Keratinocyte (primary cell): ENCODE measurements at regions not wholly inside any gene's neighbourhood (a gene's known extent, or its start where the extent isn't known, plus 50 kb on each side); places are given as distances from the start of the nearest gene placed in this dataset.
"Not testable (repeated sequence)": the region's sequence is repeated elsewhere in the genome, so short reads cannot be mapped to it uniquely, and the experiment has no call there.

Experiments used
- DNase-seq: peaks from one replicate; pipeline ENCODE4 v3.0.0-alpha.2; 2011; ENCODE audit warnings: low read depth, missing footprints, low spot score
- FAIRE-seq: peaks from 2 replicates; lab custom pipeline; 2011; peaks lifted over from hg19 to GRCh38; lab: Jason Lieb, UNC
- H2AFZ ChIP-seq: 2 replicates; pipeline ENCODE4 v1.6.0; 2012; ENCODE audit warnings: low read length, control low read depth, inconsistent platforms; ENCODE audit not compliant: control insufficient read depth
- H3K27ac ChIP-seq: 2 replicates; pipeline ENCODE4 v1.5.1; 2011; ENCODE audit warnings: low read length; ENCODE audit not compliant: control insufficient read depth, insufficient read depth
- H3K27me3 ChIP-seq: 3 replicates; pipeline ENCODE4 v1.6.0; 2011; ENCODE audit warnings: low read length; ENCODE audit not compliant: control insufficient read depth, insufficient read depth; ENCODE audit errors: extremely low read depth
- H3K36me3 ChIP-seq, 2 experiments: 2 replicates in 1 of 2; 3 replicates in 1 of 2; pipeline ENCODE4 v1.5.1; 2011; ENCODE audit warnings: low read length in 2 of 2, mild to moderate bottlenecking in 1 of 2; ENCODE audit not compliant: control insufficient read depth in 2 of 2, insufficient read depth in 2 of 2; ENCODE audit errors: extremely low read depth in 1 of 2
- H3K4me1 ChIP-seq: 3 replicates; pipeline ENCODE4 v1.5.1; 2011; ENCODE audit warnings: low read length; ENCODE audit not compliant: control insufficient read depth, insufficient read depth; ENCODE audit errors: extremely low read depth
- H3K4me2 ChIP-seq: 3 replicates; pipeline ENCODE4 v1.6.0; 2011; ENCODE audit warnings: low read depth, low read length; ENCODE audit not compliant: control insufficient read depth, insufficient read depth; ENCODE audit errors: extremely low read depth
- H3K4me3 ChIP-seq, 3 experiments: fragments of 200-600 bp in 1 of 3; sonication (generic) in 1 of 3; 2 replicates in 2 of 3; 3 replicates in 1 of 3; pipeline ENCODE4 v1.5.1; 2011 to 2016; ENCODE audit warnings: low read length in 3 of 3, mild to moderate bottlenecking in 3 of 3, control low read depth in 2 of 3, inconsistent platforms in 1 of 3, low read depth in 1 of 3, mixed read lengths in 1 of 3, mixed run types in 1 of 3, moderate library complexity in 1 of 3; ENCODE audit not compliant: control insufficient read depth in 2 of 3, insufficient read depth in 2 of 3; ENCODE audit errors: extremely low read depth in 1 of 3
- H3K79me2 ChIP-seq: 2 replicates; pipeline ENCODE4 v1.6.0; 2012; ENCODE audit warnings: low read length; ENCODE audit not compliant: control insufficient read depth, insufficient read depth
- H3K9ac ChIP-seq: 3 replicates; pipeline ENCODE4 v1.6.0; 2011; ENCODE audit warnings: low read length; ENCODE audit not compliant: control insufficient read depth, insufficient read depth; ENCODE audit errors: extremely low read depth
- H3K9me1 ChIP-seq: 3 replicates; pipeline ENCODE4 v1.6.0; 2011; ENCODE audit warnings: low read length; ENCODE audit not compliant: control insufficient read depth, insufficient read depth; ENCODE audit errors: extremely low read depth
- H3K9me3 ChIP-seq: 2 replicates; pipeline ENCODE4 v1.5.1; 2012; ENCODE audit warnings: low read depth, low read length; ENCODE audit not compliant: control insufficient read depth
- H4K20me1 ChIP-seq: 3 replicates; pipeline ENCODE4 v1.6.0; 2011; ENCODE audit warnings: low read length; ENCODE audit not compliant: control insufficient read depth, insufficient read depth; ENCODE audit errors: extremely low read depth
- CTCF ChIP-seq, 3 experiments: IDR thresholded peaks in 1 of 3; conservative IDR thresholded peaks in 1 of 3; optimal IDR thresholded peaks in 1 of 3; 2 replicates in 2 of 3; 3 replicates in 1 of 3; pipeline versions ENCODE3 to v1.5.1; 2011; ENCODE audit warnings: low read length in 3 of 3, mild to moderate bottlenecking in 3 of 3, moderate library complexity in 2 of 3, control low read depth in 1 of 3, inconsistent platforms in 1 of 3; ENCODE audit not compliant: insufficient read depth in 2 of 3; ENCODE audit errors: extremely low read depth in 1 of 3
- EZH2 ChIP-seq: IDR thresholded peaks from one replicate; pipeline ENCODE4 v1.6.1; 2012; ENCODE audit warnings: inconsistent platforms, mild to moderate bottlenecking, low read length, moderate library complexity
- dilution Hi-C: fragments of 300-500 bp; cut with MboI; formaldehyde crosslinking; loops from one replicate; pipeline ENCODE4 v1.7.0; 2020; ENCODE audit warnings: low sequenced_read_pairs; ENCODE audit not compliant: extremely low pct_ligation_motif_present

GRCh38 chr10:30160271-30160982 is 101.0 kb upstream of the JCAD start:
- Histone ChIP-seq H3K9me3 (no peaks in the 10 kb centered on the region), H3K9ac (no peak overlapping the region), H3K4me3 (no peak overlapping the region), H4K20me1 (no peaks in the 10 kb centered on the region), H2AFZ (no peak overlapping the region), H3K9me1 (no peaks in the 10 kb centered on the region), H3K36me3 (no peaks in the 10 kb centered on the region), H3K4me2 (no peak overlapping the region), H3K79me2 (no peaks in the 10 kb centered on the region), H3K27ac (no peak overlapping the region), H3K4me1 (no peaks in the 10 kb centered on the region), H3K27me3 (no peaks in the 10 kb centered on the region)
- no peak for DNase-seq
- dilution Hi-C loops, result no loop called here
- FAIRE-seq, result no peak
- TF ChIP-seq CTCF (optimal IDR thresholded peaks at IDR 0.05 in 1 of 3, IDR thresholded peaks at IDR 0.05 in 1 of 3, conservative IDR thresholded peaks at IDR 0.05 in 1 of 3; ENCODE audit: extremely low read depth in 1 of 3, insufficient read depth in 2 of 3, low read length in 3 of 3), result no peak
- TF ChIP-seq EZH2, result no peak

GRCh38 chr10:30159614-30160013 is 100.2 kb upstream of the JCAD start:
- H3K36me3 ChIP-seq, H3K4me3 ChIP-seq, FAIRE-seq, H3K27me3 ChIP-seq, H3K9me3 ChIP-seq, H3K27ac ChIP-seq, H4K20me1 ChIP-seq, H3K4me2 ChIP-seq, dilution Hi-C loops, H3K79me2 ChIP-seq, H3K9me1 ChIP-seq, H3K4me1 ChIP-seq, DNase-seq, H3K9ac ChIP-seq, H2AFZ ChIP-seq: not testable (repeated sequence)
